K562 (cell line): ENCODE measurements at regions not wholly inside any gene's neighbourhood (a gene's known extent, or its start where the extent isn't known, plus 50 kb on each side); places are given as distances from the start of the nearest gene placed in this dataset.

ENCODE experiments used
- ATAC-seq: fragments of 200-7000 bp; cut with Tn5 transposase; 3 replicates; pipeline ENCODE4 v1.9.1; 2020; ENCODE audit warnings: moderate library complexity
- BruUV-seq: library from RNA; stranded (reverse); fragments of 400-500 nt; replicated peaks from 2 replicates; lab custom pipeline; 2021; lab: Mats Ljungman, UMichigan
- CTCF ChIA-PET: fragments of 300-600 bp; formaldehyde crosslinking; extraction: SDS; loops from one replicate; lab custom pipeline; 2021; ENCODE audit warnings: low intra/inter-chr PET ratio; lab: Yijun Ruan, JAX
- POLR2A ChIA-PET: fragments of 300-600, 350-650 bp; sonication (Branson Sonifier 250); formaldehyde crosslinking; extraction: SDS; loops from one replicate; lab custom pipeline; 2021; ENCODE audit warnings: antibody characterized with exemption, inconsistent platforms; lab: Yijun Ruan, JAX
- DNase-seq, 4 experiments: peaks; one replicate each; pipeline versions ENCODE4 v3.0.0 to v3.0.0-alpha.2; 2011 to 2018; ENCODE audit warnings: low spot score in 3 of 4, mixed read lengths in 3 of 4; ENCODE audit errors: extremely low read depth in 1 of 4
- FAIRE-seq: peaks from 2 replicates; lab custom pipeline; 2011; peaks lifted over from hg19 to GRCh38; lab: Jason Lieb, UNC
- H2AFZ ChIP-seq: 2 replicates; pipeline ENCODE4 v1.6.0; 2011; ENCODE audit warnings: low read depth, low read length, control low read depth, inconsistent platforms
- H3K27ac ChIP-seq: fragments of 200-600 bp; 3 replicates; pipeline ENCODE4 v1.8.0; 2011; ENCODE audit warnings: low read depth, mild to moderate bottlenecking, control low read depth, inconsistent platforms, low read length, moderate library complexity, mixed read lengths; ENCODE audit errors: extremely low read depth
- H3K27me3 ChIP-seq, 2 experiments: fragments of 300-600 bp in 1 of 2; 2 replicates in 1 of 2; 3 replicates in 1 of 2; pipeline versions ENCODE4 v1.6.0 to v1.8.0; 2011; ENCODE audit warnings: inconsistent platforms in 2 of 2, low read length in 2 of 2, mild to moderate bottlenecking in 1 of 2, mixed read lengths in 1 of 2, moderate library complexity in 1 of 2; ENCODE audit not compliant: control insufficient read depth in 2 of 2, insufficient read depth in 2 of 2
- H3K36me3 ChIP-seq: fragments of 300-600 bp; 3 replicates; pipeline ENCODE4 v1.8.0; 2011; ENCODE audit warnings: mild to moderate bottlenecking, low read length, inconsistent platforms; ENCODE audit not compliant: control insufficient read depth, insufficient read depth
- H3K4me1 ChIP-seq, 2 experiments: fragments of 200-600 bp in 1 of 2; replicated peaks in 1 of 2; 2 replicates in 1 of 2; 3 replicates in 1 of 2; pipeline versions ENCODE4 v1.5.1 to v1.8.0; 2011; ENCODE audit warnings: inconsistent platforms in 2 of 2, low read length in 2 of 2, mild to moderate bottlenecking in 1 of 2, mixed read lengths in 1 of 2, moderate library complexity in 1 of 2; ENCODE audit not compliant: control insufficient read depth in 2 of 2, insufficient read depth in 2 of 2
- H3K4me2 ChIP-seq: 2 replicates; pipeline ENCODE4 v1.6.1; 2011; ENCODE audit warnings: low read length, control low read depth, inconsistent platforms, mixed read lengths; ENCODE audit not compliant: insufficient read depth
- H3K4me3 ChIP-seq: fragments of 200-600 bp; sonication (generic), shearing (Covaris generic); 2 replicates; pipeline ENCODE4 v1.5.1; 2016; ENCODE audit warnings: control low read depth, inconsistent platforms
- H3K79me2 ChIP-seq: fragments of 200-600 bp; 3 replicates; pipeline ENCODE4 v1.8.0; 2011; ENCODE audit warnings: low read length, inconsistent platforms; ENCODE audit not compliant: control insufficient read depth, insufficient read depth
- H3K9ac ChIP-seq, 2 experiments: 2 replicates each; pipeline versions ENCODE4 v1.6.0 to v1.6.1; 2011; ENCODE audit warnings: low read depth in 2 of 2, low read length in 2 of 2, control low read depth in 1 of 2, inconsistent platforms in 1 of 2, mild to moderate bottlenecking in 1 of 2, mixed read lengths in 1 of 2; ENCODE audit not compliant: insufficient read depth in 1 of 2
- H3K9me1 ChIP-seq: one replicate; pipeline ENCODE4 v1.6.0; 2011; ENCODE audit warnings: inconsistent platforms, mild to moderate bottlenecking, low read length, moderate library complexity; ENCODE audit not compliant: control insufficient read depth, insufficient read depth
- H3K9me3 ChIP-seq: replicated peaks from 2 replicates; pipeline ENCODE4 v1.5.1; 2011; ENCODE audit warnings: low read depth, low read length, inconsistent platforms; ENCODE audit not compliant: control insufficient read depth, insufficient read depth
- H4K20me1 ChIP-seq: replicated peaks from 2 replicates; pipeline ENCODE4 v1.6.1; 2011; ENCODE audit warnings: low read length, inconsistent platforms, mixed read lengths; ENCODE audit not compliant: control insufficient read depth, insufficient read depth
- CCAR2 ChIP-seq: fragments of 200-400 bp; formaldehyde crosslinking; IDR thresholded peaks from 2 replicates; pipeline ENCODE4 v1.6.1; 2017; ENCODE audit warnings: mild to moderate bottlenecking, low read depth, low read length
- FIP1L1 ChIP-seq: fragments of 200-400 bp; formaldehyde crosslinking; IDR thresholded peaks from 2 replicates; pipeline ENCODE4 v1.6.1; 2018; ENCODE audit warnings: mild to moderate bottlenecking, low read depth, low read length; ENCODE audit not compliant: poor library complexity, severe bottlenecking
- SMAD3 ChIP-seq: fragments of 450-650 bp; formaldehyde crosslinking; conservative IDR thresholded peaks from 2 replicates; pipeline ENCODE4 v1.4.0; 2020; ENCODE audit warnings: mild to moderate bottlenecking
- ZNF274 ChIP-seq: IDR thresholded peaks from 2 replicates; pipeline ENCODE4 v1.6.1; 2011; ENCODE audit warnings: low read depth, mild to moderate bottlenecking, low read length, moderate library complexity, borderline replicate concordance
- ZNF384 ChIP-seq: IDR thresholded peaks from 2 replicates; pipeline ENCODE4 v1.6.1; 2012; ENCODE audit warnings: low read depth, low read length, improper control_type of control experiment
- WGBS: fragments of 100-300 bp; shearing (Covaris generic); methylation state at CpG from one replicate; pipeline ENCODE4 v1.1.6; 2016; ENCODE audit warnings: low coverage, mixed read lengths; ENCODE audit not compliant: insufficient coverage; ENCODE audit errors: missing lambda C conversion rate; 5-methylcytosine and 5-hydroxymethylcytosine counted together
- in situ Hi-C: fragments of 300-500 bp; cut with MboI; formaldehyde crosslinking; loops from 4 replicates; pipeline ENCODE4 v1.15.0; 2018; ENCODE audit warnings: inconsistent platforms, mixed read lengths
- intact Hi-C: fragments of 100-400 bp; cut with micrococcal nuclease; formaldehyde crosslinking; loops from 2 replicates; pipeline ENCODE4 v1.14.2; 2022

GRCh38 chr2:53460347-53460746 is 307.3 kb upstream of the CHAC2 start (continued):
- TF ChIP-seq ZNF384 (no peak), SMAD3 (CRISPR knock-in tag) (no peak), ZNF274 (no peak), CCAR2 (no peak)

- Histone ChIP-seq H4K20me1 (no peaks in the 10 kb centered on the region), H3K9ac (no peak overlapping the region), H3K27ac (no peak overlapping the region), H3K36me3 (no peaks in the 10 kb centered on the region), H3K79me2 (no peaks in the 10 kb centered on the region), H3K9me3 (no peaks in the 10 kb centered on the region), H3K4me3 (no peak overlapping the region), H3K9me1 (no peaks in the 10 kb centered on the region), H3K27me3 (no peaks in the 10 kb centered on the region), H3K4me1 (no peaks in the 10 kb centered on the region)
- in situ Hi-C loops, result no loop called here
- intact Hi-C loops, result no loop called here
- WGBS, result 4% methylated on average over 6 of the region's 6 CpGs
- FAIRE-seq, result no peak
- DNase-seq, result no peak
- CTCF ChIA-PET, result no interaction called here
- POLR2A ChIA-PET, result interaction anchor here (0.7 kb wide), 1 partner anchor 15 kb away, joined by 3 read pairs; no protein-coding TSS in a partner anchor
- no peak for ATAC-seq
- BruUV-seq, result no TSS peak
- no peak for TF ChIP-seq FIP1L1
- TF ChIP-seq, all 486 proteins: peak for 0
- no peak overlapping the region for H2AFZ ChIP-seq
- no peak overlapping the region for H3K4me2 ChIP-seq
Measured at GRCh38 chr2:53455094-53455493, 312.5 kb upstream of the CHAC2 start.
